Natural killer cell (primary cell): ENCODE measurements at regions not wholly inside any gene's neighbourhood (a gene's known extent, or its start where the extent isn't known, plus 50 kb on each side); places are given as distances from the start of the nearest gene placed in this dataset.
"Not testable (repeated sequence)": the region's sequence is repeated elsewhere in the genome, so short reads cannot be mapped to it uniquely, and the experiment has no call there.

Experiments
- ATAC-seq, 3 donors: fragments of 150-1000 bp in 2 of 3; fragments of 200-7000 bp in 1 of 3; cut with Tn5 transposase; 1 replicate in 1 of 3; 2 replicates in 2 of 3; pipeline ENCODE4 v1.10.0; 2021; ENCODE audit warnings: mild to moderate bottlenecking in 2 of 3, moderate library complexity in 2 of 3
- DNase-seq, 2 donors: peaks; one replicate each; pipeline versions ENCODE4 v3.0.0 to v3.0.0-alpha.2; 2013 to 2021; ENCODE audit warnings: mixed read lengths in 1 of 2
- H3K27ac ChIP-seq: one replicate; pipeline ENCODE4 v1.5.1; 2013; ENCODE audit warnings: mild to moderate bottlenecking, low read length
- H3K27me3 ChIP-seq: one replicate; pipeline ENCODE4 v1.6.1; 2013; ENCODE audit warnings: low read length; ENCODE audit not compliant: control insufficient read depth, insufficient read depth
- H3K36me3 ChIP-seq: one replicate; pipeline ENCODE4 v1.6.1; 2013; ENCODE audit warnings: low read length; ENCODE audit not compliant: control insufficient read depth, insufficient read depth
- H3K4me1 ChIP-seq: one replicate; pipeline ENCODE4 v1.6.1; 2013; ENCODE audit warnings: low read length; ENCODE audit not compliant: control insufficient read depth, insufficient read depth
- H3K4me3 ChIP-seq: one replicate; pipeline ENCODE4 v1.5.1; 2013; ENCODE audit warnings: low read length
- H3K9me3 ChIP-seq: one replicate; pipeline ENCODE4 v1.6.1; 2013; ENCODE audit warnings: low read length; ENCODE audit not compliant: control insufficient read depth, insufficient read depth
- H3K27ac Mint-ChIP-seq, 2 donors: one replicate each; pipeline ENCODE4 v1.8.0; 2022; ENCODE audit warnings: mild to moderate bottlenecking in 2 of 2, mixed read lengths in 2 of 2, moderate library complexity in 1 of 2
- H3K27me3 Mint-ChIP-seq, 2 donors: one replicate each; pipeline ENCODE4 v1.8.0; 2022; ENCODE audit warnings: low read depth in 2 of 2, mixed read lengths in 2 of 2
- H3K36me3 Mint-ChIP-seq: one replicate; pipeline ENCODE4 v1.8.0; 2022; ENCODE audit warnings: mixed read lengths
- H3K4me1 Mint-ChIP-seq, 2 donors: one replicate each; pipeline ENCODE4 v1.8.0; 2022; ENCODE audit warnings: mixed read lengths in 2 of 2
- H3K4me3 Mint-ChIP-seq: one replicate; pipeline ENCODE4 v1.8.0; 2022; ENCODE audit warnings: mild to moderate bottlenecking, moderate library complexity, mixed read lengths
- H3K9me3 Mint-ChIP-seq, 2 donors: one replicate each; pipeline ENCODE4 v1.8.0; 2022; ENCODE audit warnings: mixed read lengths in 2 of 2
- CTCF ChIP-seq: fragments of 200-600 bp; IDR thresholded peaks from one replicate; pipeline ENCODE4 v1.8.0; 2022; ENCODE audit warnings: antibody characterized with exemption
- WGBS: methylation state at CpG from one replicate; pipeline ENCODE4 v1.1.7; 2013; ENCODE audit warnings: missing lambda C conversion rate; ENCODE audit not compliant: insufficient coverage; 5-methylcytosine and 5-hydroxymethylcytosine counted together
- intact Hi-C: fragments of 100-400 bp; cut with micrococcal nuclease; formaldehyde crosslinking; loops from one replicate; pipeline ENCODE4 v1.14.2; 2022

GRCh38 chr2:18975506-18976167 is 382.8 kb downstream of the OSR1 start:
- H3K36me3 ChIP-seq, result no peaks in the 10 kb centered on the region
- no peak overlapping the region for H3K27ac Mint-ChIP-seq
- no peaks in the 10 kb centered on the region for H3K27me3 ChIP-seq
- H3K36me3 Mint-ChIP-seq, result peaks cover 20% of the 10 kb centered on the region
- intact Hi-C loops, result no loop called here
- no peaks in the 10 kb centered on the region for H3K4me1 Mint-ChIP-seq
- no peak for ATAC-seq
- 85% methylated on average over 7 of the region's 9 CpGs for WGBS
- no peaks in the 10 kb centered on the region for H3K4me1 ChIP-seq
- H3K27ac ChIP-seq, result no peak overlapping the region
- TF ChIP-seq CTCF, result no peak
- H3K4me3 Mint-ChIP-seq, result no peak overlapping the region
- H3K27me3 Mint-ChIP-seq, result no peaks in the 10 kb centered on the region
- no peak for DNase-seq
- H3K9me3 Mint-ChIP-seq, result peaks cover 18 to 26% of the 10 kb centered on the region in 2 donors
- H3K4me3 ChIP-seq, result no peak overlapping the region
- no peaks in the 10 kb centered on the region for H3K9me3 ChIP-seq

- H3K27ac Mint-ChIP-seq, result no peak overlapping the region
- DNase-seq, result no peak
- H3K9me3 ChIP-seq, result no peaks in the 10 kb centered on the region
- H3K4me1 ChIP-seq, result no peaks in the 10 kb centered on the region
- no peak overlapping the region for H3K4me3 Mint-ChIP-seq
- H3K36me3 ChIP-seq, result no peaks in the 10 kb centered on the region
- no peak for ATAC-seq
- no peak for TF ChIP-seq CTCF
- no peaks in the 10 kb centered on the region for H3K27me3 ChIP-seq
- H3K36me3 Mint-ChIP-seq, result peaks cover 21% of the 10 kb centered on the region
- intact Hi-C loops, result no loop called here
- no peaks in the 10 kb centered on the region for H3K27me3 Mint-ChIP-seq
- no peak overlapping the region for H3K27ac ChIP-seq
- H3K4me3 ChIP-seq, result no peak overlapping the region
- H3K9me3 Mint-ChIP-seq, result peaks cover 21 to 30% of the 10 kb centered on the region in 2 donors
- no peaks in the 10 kb centered on the region for H3K4me1 Mint-ChIP-seq
Measured at GRCh38 chr2:18971628-18972027, 382.3 kb upstream of the NT5C1B start.

GRCh38 chr2:18971069-18971378 is 381.7 kb upstream of the NT5C1B start:
- TF ChIP-seq CTCF, result no peak
- Histone ChIP-seq H3K27me3 (no peaks in the 10 kb centered on the region), H3K4me3 (no peak overlapping the region), H3K36me3 (no peaks in the 10 kb centered on the region), H3K4me1 (no peaks in the 10 kb centered on the region), H3K27ac (no peak overlapping the region), H3K9me3 (no peaks in the 10 kb centered on the region)
- Mint-ChIP-seq H3K4me1 (no peaks in the 10 kb centered on the region), H3K9me3 (peaks cover 21 to 27% of the 10 kb centered on the region in 2 donors), H3K36me3 (peaks cover 15% of the 10 kb centered on the region), H3K4me3 (no peak overlapping the region), H3K27ac (no peak overlapping the region), H3K27me3 (no peaks in the 10 kb centered on the region)
- WGBS, result 91% methylated on average over 3 of the region's 3 CpGs
- intact Hi-C loops, result no loop called here
- ATAC-seq (no peak), DNase-seq (no peak)

- Mint-ChIP-seq H3K36me3 (peaks cover 10% of the 10 kb centered on the region), H3K27me3 (no peaks in the 10 kb centered on the region), H3K4me3 (no peak overlapping the region), H3K27ac (no peak overlapping the region), H3K4me1 (no peaks in the 10 kb centered on the region), H3K9me3 (peaks cover 16 to 20% of the 10 kb centered on the region in 2 donors)
- H3K36me3 ChIP-seq, result no peaks in the 10 kb centered on the region
- DNase-seq (no peak), ATAC-seq (no peak)
- intact Hi-C loops, result no loop called here
- WGBS, result 44% methylated on average over 1 of the region's 1 CpG
- H3K27ac ChIP-seq, result no peak overlapping the region
- no peak overlapping the region for H3K4me3 ChIP-seq
- no peaks in the 10 kb centered on the region for H3K27me3 ChIP-seq
- H3K4me1 ChIP-seq, result no peaks in the 10 kb centered on the region
- H3K9me3 ChIP-seq, result no peaks in the 10 kb centered on the region
- no peak for TF ChIP-seq CTCF
Measured at GRCh38 chr2:18966131-18966530, 376.8 kb upstream of the NT5C1B start.

- ATAC-seq, intact Hi-C loops, H3K27me3 ChIP-seq, H3K4me3 ChIP-seq, H3K4me1 Mint-ChIP-seq, H3K27me3 Mint-ChIP-seq, H3K27ac ChIP-seq, H3K4me3 Mint-ChIP-seq, H3K9me3 ChIP-seq, H3K27ac Mint-ChIP-seq, DNase-seq, H3K4me1 ChIP-seq, H3K36me3 ChIP-seq: not testable (repeated sequence)
- 83% methylated on average over 3 of the region's 3 CpGs for WGBS
- Mint-ChIP-seq H3K9me3 (peaks cover 12 to 15% of the 10 kb centered on the region in 2 donors), H3K36me3 (peaks cover 15% of the 10 kb centered on the region)
Measured at GRCh38 chr2:18963739-18964256, 374.4 kb upstream of the NT5C1B start.
